ENCODE measurements at regions not wholly inside any gene's neighbourhood (a gene's known extent, or its start where the extent isn't known, plus 50 kb on each side); places are given as distances from the start of the nearest gene placed in this dataset.

GRCh38 chrX:15918003-15918402 lies 63.4 kb upstream of the AP1S2 start:
- in situ Hi-C loops (cut with HindIII; ENCODE audit: low sequenced_read_pairs): no loop called here

GRCh38 chrX:15916704-15917084 lies 62.1 kb upstream of the AP1S2 start:
- in situ Hi-C loops (cut with HindIII; ENCODE audit: low sequenced_read_pairs): no loop called here

- in situ Hi-C loops (cut with HindIII; ENCODE audit: low sequenced_read_pairs): no loop called here
Observed at GRCh38 chrX:15915959-15916703, 61.5 kb upstream of the AP1S2 start.

- in situ Hi-C loops (cut with HindIII; ENCODE audit: low sequenced_read_pairs): no loop called here
Observed at GRCh38 chrX:15914486-15914885, 59.9 kb upstream of the AP1S2 start.

- in situ Hi-C loops (cut with HindIII; ENCODE audit: low sequenced_read_pairs): no loop called here
Observed at GRCh38 chrX:15913146-15913545, 58.5 kb upstream of the AP1S2 start.

GRCh38 chrX:15911734-15912550 lies 57.3 kb upstream of the AP1S2 start:
- in situ Hi-C loops (cut with HindIII; ENCODE audit: low sequenced_read_pairs): no loop called here

GRCh38 chrX:15909605-15910004 lies 55.0 kb upstream of the AP1S2 start:
- in situ Hi-C loops (cut with HindIII; ENCODE audit: low sequenced_read_pairs): no loop called here

GRCh38 chrX:15908603-15909290 lies 54.1 kb upstream of the AP1S2 start:
- in situ Hi-C loops (cut with HindIII; ENCODE audit: low sequenced_read_pairs): no loop called here

- in situ Hi-C loops (cut with HindIII; ENCODE audit: low sequenced_read_pairs): no loop called here
Observed at GRCh38 chrX:15906041-15906943, 51.7 kb upstream of the AP1S2 start.

All from endothelial cell of hepatic sinusoid (primary cell).